ENCODE measurements at regions not wholly inside any gene's neighbourhood (a gene's known extent, or its start where the extent isn't known, plus 50 kb on each side); places are given as distances from the start of the nearest gene placed in this dataset.
"Not testable (repeated sequence)": the region's sequence is repeated elsewhere in the genome, so short reads cannot be mapped to it uniquely, and the experiment has no call there.

GRCh38 chr3:20316238-20316637 is 130.2 kb upstream of the SGO1 start:
- no peak for DNase-seq

GRCh38 chr3:20310629-20311028 is 124.6 kb upstream of the SGO1 start:
- DNase-seq = no peak

GRCh38 chr3:20307383-20307782 is 121.4 kb upstream of the SGO1 start:
- DNase-seq = no peak

GRCh38 chr3:20305647-20306046 is 119.6 kb upstream of the SGO1 start:
- DNase-seq = no peak

GRCh38 chr3:20302766-20303165 is 116.8 kb upstream of the SGO1 start:
- no peak for DNase-seq

- no peak for DNase-seq
Measured at GRCh38 chr3:20288050-20288449, 102.0 kb upstream of the SGO1 start.

- no peak for DNase-seq
Measured at GRCh38 chr3:20280257-20280656, 94.3 kb upstream of the SGO1 start.

GRCh38 chr3:20265977-20266376 is 80.0 kb upstream of the SGO1 start:
- not testable (repeated sequence) for DNase-seq

GRCh38 chr3:20264900-20265567 is 79.0 kb upstream of the SGO1 start:
- DNase-seq = no peak

GRCh38 chr3:20258371-20258770 is 72.4 kb upstream of the SGO1 start:
- DNase-seq = no peak

- no peak for DNase-seq
Measured at GRCh38 chr3:20256144-20256543, 70.1 kb upstream of the SGO1 start.

GRCh38 chr3:20254268-20255117 is 68.5 kb upstream of the SGO1 start:
- no peak for DNase-seq

- DNase-seq = no peak
Measured at GRCh38 chr3:20250786-20251185, 64.8 kb upstream of the SGO1 start.

- DNase-seq = no peak
Measured at GRCh38 chr3:20250314-20250713, 64.3 kb upstream of the SGO1 start.

- DNase-seq = no peak
Measured at GRCh38 chr3:20246662-20247061, 60.7 kb upstream of the SGO1 start.

- no peak for DNase-seq
Measured at GRCh38 chr3:20245781-20246180, 59.8 kb upstream of the SGO1 start.

- DNase-seq = no peak
Measured at GRCh38 chr3:20240154-20240883, 54.3 kb upstream of the SGO1 start.

- DNase-seq = not testable (repeated sequence)
Measured at GRCh38 chr3:20238199-20238598, 52.2 kb upstream of the SGO1 start.

GRCh38 chr3:20236603-20237002 is 50.6 kb upstream of the SGO1 start:
- DNase-seq = no peak
